ENCODE measurements at regions not wholly inside any gene's neighbourhood (a gene's known extent, or its start where the extent isn't known, plus 50 kb on each side); places are given as distances from the start of the nearest gene placed in this dataset.

GRCh38 chr11:97772705-97773104, 1248.0 kb upstream of the CNTN5 start:
- TF ChIP-seq POLR2A (IDR thresholded peaks at IDR 0.05; ENCODE audit: low read depth, low read length), result no peak
- TF ChIP-seq, protein P1, sequence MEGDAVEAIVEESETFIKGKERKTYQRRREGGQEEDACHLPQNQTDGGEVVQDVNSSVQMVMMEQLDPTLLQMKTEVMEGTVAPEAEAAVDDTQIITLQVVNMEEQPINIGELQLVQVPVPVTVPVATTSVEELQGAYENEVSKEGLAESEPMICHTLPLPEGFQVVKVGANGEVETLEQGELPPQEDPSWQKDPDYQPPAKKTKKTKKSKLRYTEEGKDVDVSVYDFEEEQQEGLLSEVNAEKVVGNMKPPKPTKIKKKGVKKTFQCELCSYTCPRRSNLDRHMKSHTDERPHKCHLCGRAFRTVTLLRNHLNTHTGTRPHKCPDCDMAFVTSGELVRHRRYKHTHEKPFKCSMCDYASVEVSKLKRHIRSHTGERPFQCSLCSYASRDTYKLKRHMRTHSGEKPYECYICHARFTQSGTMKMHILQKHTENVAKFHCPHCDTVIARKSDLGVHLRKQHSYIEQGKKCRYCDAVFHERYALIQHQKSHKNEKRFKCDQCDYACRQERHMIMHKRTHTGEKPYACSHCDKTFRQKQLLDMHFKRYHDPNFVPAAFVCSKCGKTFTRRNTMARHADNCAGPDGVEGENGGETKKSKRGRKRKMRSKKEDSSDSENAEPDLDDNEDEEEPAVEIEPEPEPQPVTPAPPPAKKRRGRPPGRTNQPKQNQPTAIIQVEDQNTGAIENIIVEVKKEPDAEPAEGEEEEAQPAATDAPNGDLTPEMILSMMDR (conservative IDR thresholded peaks at IDR 0.05; ENCODE audit: low read depth, low read length), result no peak
- TF ChIP-seq CEBPB (IDR thresholded peaks at IDR 0.05; ENCODE audit: low read depth, low read length), result no peak
- no peak for TF ChIP-seq SMC3 (IDR thresholded peaks at IDR 0.05; ENCODE audit: low read depth, low read length)
- no peak for TF ChIP-seq MXI1 (IDR thresholded peaks at IDR 0.05; ENCODE audit: borderline replicate concordance, low read depth, low read length)
- TF ChIP-seq FOS (IDR thresholded peaks at IDR 0.05; ENCODE audit: low read depth, low read length), result no peak
- TF ChIP-seq CHD1 (IDR thresholded peaks at IDR 0.05; ENCODE audit: low read depth, low read length), result no peak
- TF ChIP-seq, protein P2, sequence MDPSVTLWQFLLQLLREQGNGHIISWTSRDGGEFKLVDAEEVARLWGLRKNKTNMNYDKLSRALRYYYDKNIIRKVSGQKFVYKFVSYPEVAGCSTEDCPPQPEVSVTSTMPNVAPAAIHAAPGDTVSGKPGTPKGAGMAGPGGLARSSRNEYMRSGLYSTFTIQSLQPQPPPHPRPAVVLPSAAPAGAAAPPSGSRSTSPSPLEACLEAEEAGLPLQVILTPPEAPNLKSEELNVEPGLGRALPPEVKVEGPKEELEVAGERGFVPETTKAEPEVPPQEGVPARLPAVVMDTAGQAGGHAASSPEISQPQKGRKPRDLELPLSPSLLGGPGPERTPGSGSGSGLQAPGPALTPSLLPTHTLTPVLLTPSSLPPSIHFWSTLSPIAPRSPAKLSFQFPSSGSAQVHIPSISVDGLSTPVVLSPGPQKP (IDR thresholded peaks at IDR 0.05; ENCODE audit: borderline replicate concordance, low read depth, low read length), result no peak
- no peak for TF ChIP-seq MAFK (IDR thresholded peaks at IDR 0.05; ENCODE audit: low read depth, low read length)
- no peak for TF ChIP-seq RFX5 (IDR thresholded peaks at IDR 0.05; ENCODE audit: low read depth, low read length)
- no peak for TF ChIP-seq USF2 (IDR thresholded peaks at IDR 0.05; ENCODE audit: low read depth, low read length)
- TF ChIP-seq BHLHE40 (IDR thresholded peaks at IDR 0.05; ENCODE audit: low read depth, low read length), result no peak
- no peak for TF ChIP-seq RCOR1 (IDR thresholded peaks at IDR 0.05; ENCODE audit: insufficient replicate concordance, low read length)

All from IMR-90 (cell line).